AG08395 (cell line): ENCODE measurements at regions not wholly inside any gene's neighbourhood (a gene's known extent, or its start where the extent isn't known, plus 50 kb on each side); places are given as distances from the start of the nearest gene placed in this dataset.
A peak's percentile ranks its signal among the peaks of the same experiment; 100 is the strongest.

Experiments
- DNase-seq: peaks from one replicate; pipeline ENCODE4 v3.0.0; 2012; ENCODE audit warnings: mixed read lengths, low spot score

GRCh38 chr20:57943950-57944349 lies 234.1 kb upstream of the PMEPA1 start:
- no peak for DNase-seq

GRCh38 chr20:57943291-57943690 lies 233.5 kb upstream of the PMEPA1 start:
- DNase-seq, result no peak

GRCh38 chr20:57941604-57942381 lies 232.0 kb upstream of the PMEPA1 start:
- no peak for DNase-seq

- no peak for DNase-seq
Measured at GRCh38 chr20:57940868-57941522, 231.2 kb upstream of the PMEPA1 start.

- DNase-seq, result no peak
Measured at GRCh38 chr20:57940376-57940775, 230.6 kb upstream of the PMEPA1 start.

- no peak for DNase-seq
Measured at GRCh38 chr20:57939499-57939898, 229.7 kb upstream of the PMEPA1 start.

GRCh38 chr20:57938158-57939108 lies 228.6 kb upstream of the PMEPA1 start:
- peak; percentile 39 for DNase-seq

GRCh38 chr20:57936636-57937385 lies 227.0 kb upstream of the PMEPA1 start:
- no peak for DNase-seq

GRCh38 chr20:57934913-57935312 lies 225.1 kb upstream of the PMEPA1 start:
- DNase-seq, result no peak

- DNase-seq, result no peak
Measured at GRCh38 chr20:57934007-57934805, 224.4 kb upstream of the PMEPA1 start.

- no peak for DNase-seq
Measured at GRCh38 chr20:57932227-57932864, 222.5 kb upstream of the PMEPA1 start.

GRCh38 chr20:57930351-57930750 lies 220.5 kb upstream of the PMEPA1 start:
- DNase-seq, result no peak

GRCh38 chr20:57928181-57928967 lies 218.6 kb upstream of the PMEPA1 start:
- peak; percentile 91 for DNase-seq

GRCh38 chr20:57927376-57927775 lies 217.6 kb upstream of the PMEPA1 start:
- DNase-seq, result no peak

GRCh38 chr20:57922706-57923105 lies 212.9 kb upstream of the PMEPA1 start:
- no peak for DNase-seq

GRCh38 chr20:57922083-57922482 lies 212.3 kb upstream of the PMEPA1 start:
- no peak for DNase-seq

- no peak for DNase-seq
Measured at GRCh38 chr20:57921676-57922075, 211.9 kb upstream of the PMEPA1 start.

- no peak for DNase-seq
Measured at GRCh38 chr20:57920971-57921370, 211.2 kb upstream of the PMEPA1 start.

GRCh38 chr20:57919049-57919448 lies 209.2 kb upstream of the PMEPA1 start:
- no peak for DNase-seq

GRCh38 chr20:57918551-57918950 lies 208.7 kb upstream of the PMEPA1 start:
- no peak for DNase-seq
